Transverse colon (tissue), 3 donors: ENCODE measurements at regions not wholly inside any gene's neighbourhood (a gene's known extent, or its start where the extent isn't known, plus 50 kb on each side); places are given as distances from the start of the nearest gene placed in this dataset.

Experiments
- POLR2A ChIP-seq: fragments of 450-650 bp; IDR thresholded peaks from one replicate; pipeline ENCODE4 v1.6.1; 2016; ENCODE audit warnings: antibody characterized with exemption, mild to moderate bottlenecking, moderate library complexity
- TF ChIP-seq, protein P1 (sequence below), 5 experiments: fragments of 200-600 bp in 3 of 5; fragments of 450-650 bp in 2 of 5; sonication (generic) in 3 of 5; IDR thresholded peaks; 1 replicate in 2 of 5; 2 replicates in 3 of 5; pipeline ENCODE4 v1.5.1; 2016 to 2017; ENCODE audit warnings: antibody characterized with exemption in 5 of 5, inconsistent platforms in 3 of 5, mild to moderate bottlenecking in 2 of 5, moderate library complexity in 1 of 5

DNA sequence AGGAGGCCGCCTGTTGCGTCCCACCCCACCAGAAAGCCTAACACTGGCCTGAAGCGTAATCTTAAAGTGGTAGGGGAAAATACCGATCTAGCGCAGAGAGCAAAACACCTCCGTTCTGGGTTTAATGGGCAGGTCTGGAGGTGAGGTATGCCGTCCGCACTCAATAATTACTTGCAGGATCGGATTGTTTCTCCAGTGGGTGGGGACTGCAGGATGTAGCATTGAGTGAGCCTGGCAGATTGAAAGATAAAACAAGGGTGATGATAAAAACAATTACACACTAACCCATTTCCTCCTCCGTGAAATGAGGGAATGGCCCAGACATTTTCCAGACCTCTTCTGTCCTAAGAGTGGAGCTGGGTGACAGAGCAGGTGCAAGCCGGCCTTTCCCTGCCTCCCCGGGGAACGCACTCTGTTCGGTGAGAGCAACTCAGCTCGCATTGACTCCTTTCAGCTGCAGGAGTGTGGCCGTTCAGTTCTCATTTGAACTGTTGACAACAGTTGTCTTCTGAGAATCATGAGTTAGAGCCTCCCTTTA, 110.2 kb upstream of the DOCK9 start:
- TF ChIP-seq, protein P1, sequence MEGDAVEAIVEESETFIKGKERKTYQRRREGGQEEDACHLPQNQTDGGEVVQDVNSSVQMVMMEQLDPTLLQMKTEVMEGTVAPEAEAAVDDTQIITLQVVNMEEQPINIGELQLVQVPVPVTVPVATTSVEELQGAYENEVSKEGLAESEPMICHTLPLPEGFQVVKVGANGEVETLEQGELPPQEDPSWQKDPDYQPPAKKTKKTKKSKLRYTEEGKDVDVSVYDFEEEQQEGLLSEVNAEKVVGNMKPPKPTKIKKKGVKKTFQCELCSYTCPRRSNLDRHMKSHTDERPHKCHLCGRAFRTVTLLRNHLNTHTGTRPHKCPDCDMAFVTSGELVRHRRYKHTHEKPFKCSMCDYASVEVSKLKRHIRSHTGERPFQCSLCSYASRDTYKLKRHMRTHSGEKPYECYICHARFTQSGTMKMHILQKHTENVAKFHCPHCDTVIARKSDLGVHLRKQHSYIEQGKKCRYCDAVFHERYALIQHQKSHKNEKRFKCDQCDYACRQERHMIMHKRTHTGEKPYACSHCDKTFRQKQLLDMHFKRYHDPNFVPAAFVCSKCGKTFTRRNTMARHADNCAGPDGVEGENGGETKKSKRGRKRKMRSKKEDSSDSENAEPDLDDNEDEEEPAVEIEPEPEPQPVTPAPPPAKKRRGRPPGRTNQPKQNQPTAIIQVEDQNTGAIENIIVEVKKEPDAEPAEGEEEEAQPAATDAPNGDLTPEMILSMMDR (IDR thresholded peaks at IDR 0.05), result no peak
- TF ChIP-seq POLR2A, result no peak
